Subcutaneous abdominal adipose tissue (tissue), 5 donors: ENCODE measurements at regions not wholly inside any gene's neighbourhood (a gene's known extent, or its start where the extent isn't known, plus 50 kb on each side); places are given as distances from the start of the nearest gene placed in this dataset.
"Not testable (repeated sequence)": the region's sequence is repeated elsewhere in the genome, so short reads cannot be mapped to it uniquely, and the experiment has no call there.

ENCODE experiments used
- H3K27ac ChIP-seq: one replicate; pipeline ENCODE4 v1.7.0; 2013; ENCODE audit warnings: low read depth, mild to moderate bottlenecking, inconsistent platforms, low read length, moderate library complexity
- H3K27me3 ChIP-seq, 5 donors: one replicate each; pipeline ENCODE4 v1.7.0; 2013; ENCODE audit warnings: low read length in 5 of 5, inconsistent platforms in 1 of 5; ENCODE audit not compliant: control insufficient read depth in 5 of 5, insufficient read depth in 4 of 5
- H3K36me3 ChIP-seq, 5 donors: one replicate each; pipeline ENCODE4 v1.7.0; 2013; ENCODE audit warnings: low read length in 5 of 5; ENCODE audit not compliant: control insufficient read depth in 5 of 5, insufficient read depth in 5 of 5
- H3K4me1 ChIP-seq, 5 donors: one replicate each; pipeline ENCODE4 v1.7.0; 2013; ENCODE audit warnings: low read length in 5 of 5, mild to moderate bottlenecking in 3 of 5, moderate library complexity in 1 of 5; ENCODE audit not compliant: control insufficient read depth in 5 of 5, insufficient read depth in 5 of 5
- H3K4me3 ChIP-seq, 5 donors: one replicate each; pipeline ENCODE4 v1.7.0; 2013; ENCODE audit warnings: low read length in 5 of 5, low read depth in 1 of 5
- H3K9ac ChIP-seq, 5 donors: one replicate each; pipeline ENCODE4 v1.7.0; 2013; ENCODE audit warnings: low read length in 5 of 5, mild to moderate bottlenecking in 4 of 5, moderate library complexity in 3 of 5
- H3K9me3 ChIP-seq, 5 donors: one replicate each; pipeline ENCODE4 v1.7.0; 2013; ENCODE audit warnings: low read length in 5 of 5; ENCODE audit not compliant: control insufficient read depth in 5 of 5
- donor health status: healthy.
- donor health status: healthy.
- donor health status: healthy.
- donor health status: healthy.
- donor health status: healthy.

GRCh38 chr1:195701149-195701548 is 907.1 kb downstream of the KCNT2 start:
- Histone ChIP-seq H3K9me3 (no peaks in the 10 kb centered on the region), H3K36me3 (no peaks in the 10 kb centered on the region), H3K27ac (no peak overlapping the region), H3K9ac (no peak overlapping the region), H3K4me1 (no peaks in the 10 kb centered on the region), H3K4me3 (no peak overlapping the region), H3K27me3 (no peaks in the 10 kb centered on the region)

- Histone ChIP-seq H3K9me3 (no peaks in the 10 kb centered on the region), H3K4me3 (no peak overlapping the region), H3K36me3 (no peaks in the 10 kb centered on the region), H3K27me3 (no peaks in the 10 kb centered on the region), H3K27ac (no peak overlapping the region), H3K4me1 (no peaks in the 10 kb centered on the region), H3K9ac (no peak overlapping the region)
These were observed 911.1 kb downstream of the KCNT2 start for GRCh38 chr1:195697130-195697529.

- Histone ChIP-seq H3K27me3 (no peaks in the 10 kb centered on the region), H3K4me1 (no peaks in the 10 kb centered on the region), H3K36me3 (no peaks in the 10 kb centered on the region), H3K4me3 (no peak overlapping the region), H3K27ac (no peak overlapping the region), H3K9ac (no peak overlapping the region), H3K9me3 (no peaks in the 10 kb centered on the region)
These were observed 921.5 kb downstream of the KCNT2 start for GRCh38 chr1:195686764-195687163.

- Histone ChIP-seq H3K27me3 (no peaks in the 10 kb centered on the region), H3K4me3 (no peak overlapping the region), H3K36me3 (no peaks in the 10 kb centered on the region), H3K4me1 (no peaks in the 10 kb centered on the region), H3K27ac (no peak overlapping the region), H3K9me3 (peaks cover 0 to 2% (median 0%) of the 10 kb centered on the region in 5 donors), H3K9ac (no peak overlapping the region)
These were observed 943.6 kb downstream of the KCNT2 start for GRCh38 chr1:195664628-195665027.

- Histone ChIP-seq H3K27me3 (no peaks in the 10 kb centered on the region), H3K9me3 (peaks cover 0 to 2% (median 0%) of the 10 kb centered on the region in 5 donors), H3K36me3 (no peaks in the 10 kb centered on the region), H3K27ac (no peak overlapping the region), H3K9ac (no peak overlapping the region), H3K4me3 (no peak overlapping the region), H3K4me1 (no peaks in the 10 kb centered on the region)
These were observed 944.5 kb downstream of the KCNT2 start for GRCh38 chr1:195663549-195664280.

GRCh38 chr1:195656780-195657179 is 951.5 kb downstream of the KCNT2 start:
- no peaks in the 10 kb centered on the region for H3K36me3 ChIP-seq
- no peak overlapping the region for H3K9ac ChIP-seq
- no peaks in the 10 kb centered on the region for H3K27me3 ChIP-seq
- peaks cover 0 to 2% (median 0%) of the 10 kb centered on the region in 5 donors for H3K9me3 ChIP-seq
- H3K27ac ChIP-seq = no peak overlapping the region
- no peaks in the 10 kb centered on the region for H3K4me1 ChIP-seq
- H3K4me3 ChIP-seq = no peak overlapping the region

- not testable (repeated sequence) for H3K36me3 ChIP-seq
These were observed 959.4 kb downstream of the KCNT2 start for GRCh38 chr1:195648875-195649274.

GRCh38 chr1:195637539-195637938 is 970.7 kb downstream of the KCNT2 start:
- no peaks in the 10 kb centered on the region for H3K27me3 ChIP-seq
- no peaks in the 10 kb centered on the region for H3K36me3 ChIP-seq
- no peak overlapping the region for H3K9ac ChIP-seq
- no peak overlapping the region for H3K4me3 ChIP-seq
- H3K4me1 ChIP-seq = no peaks in the 10 kb centered on the region
- H3K27ac ChIP-seq = no peak overlapping the region
- peaks cover 0 to under 1% (median 0%) of the 10 kb centered on the region in 5 donors for H3K9me3 ChIP-seq

More at GRCh38 chr1:195648875-195649274, 959.4 kb downstream of the KCNT2 start:
- H3K27me3 ChIP-seq, H3K4me3 ChIP-seq, H3K4me1 ChIP-seq, H3K9me3 ChIP-seq, H3K9ac ChIP-seq, H3K27ac ChIP-seq: not testable (repeated sequence)

- Histone ChIP-seq H3K4me1 (no peaks in the 10 kb centered on the region), H3K27me3 (no peaks in the 10 kb centered on the region), H3K27ac (no peak overlapping the region), H3K9me3 (peaks cover 0 to 7% (median 0%) of the 10 kb centered on the region in 5 donors), H3K36me3 (no peaks in the 10 kb centered on the region), H3K4me3 (no peak overlapping the region), H3K9ac (no peak overlapping the region)
These were observed 990.0 kb downstream of the KCNT2 start for GRCh38 chr1:195618287-195618686.

- no peaks in the 10 kb centered on the region for H3K27me3 ChIP-seq
- no peaks in the 10 kb centered on the region for H3K36me3 ChIP-seq
- no peaks in the 10 kb centered on the region for H3K4me1 ChIP-seq
- H3K9ac ChIP-seq = no peak overlapping the region
- no peak overlapping the region for H3K4me3 ChIP-seq
- H3K9me3 ChIP-seq = peaks cover 0 to 7% (median 0%) of the 10 kb centered on the region in 5 donors
- no peak overlapping the region for H3K27ac ChIP-seq
These were observed 991.1 kb downstream of the KCNT2 start for GRCh38 chr1:195617106-195617505.
